WI38 (cell line): ENCODE measurements at regions not wholly inside any gene's neighbourhood (a gene's known extent, or its start where the extent isn't known, plus 50 kb on each side); places are given as distances from the start of the nearest gene placed in this dataset.

Experiments
- H3K4me3 ChIP-seq: 2 replicates; pipeline ENCODE4 v1.5.1; 2011; ENCODE audit warnings: low read depth, mild to moderate bottlenecking, control low read depth, low read length
- CTCF ChIP-seq: IDR thresholded peaks from 2 replicates; pipeline ENCODE4 v1.5.1; 2012; ENCODE audit warnings: low read depth, mild to moderate bottlenecking, control low read depth, low read length

DNA sequence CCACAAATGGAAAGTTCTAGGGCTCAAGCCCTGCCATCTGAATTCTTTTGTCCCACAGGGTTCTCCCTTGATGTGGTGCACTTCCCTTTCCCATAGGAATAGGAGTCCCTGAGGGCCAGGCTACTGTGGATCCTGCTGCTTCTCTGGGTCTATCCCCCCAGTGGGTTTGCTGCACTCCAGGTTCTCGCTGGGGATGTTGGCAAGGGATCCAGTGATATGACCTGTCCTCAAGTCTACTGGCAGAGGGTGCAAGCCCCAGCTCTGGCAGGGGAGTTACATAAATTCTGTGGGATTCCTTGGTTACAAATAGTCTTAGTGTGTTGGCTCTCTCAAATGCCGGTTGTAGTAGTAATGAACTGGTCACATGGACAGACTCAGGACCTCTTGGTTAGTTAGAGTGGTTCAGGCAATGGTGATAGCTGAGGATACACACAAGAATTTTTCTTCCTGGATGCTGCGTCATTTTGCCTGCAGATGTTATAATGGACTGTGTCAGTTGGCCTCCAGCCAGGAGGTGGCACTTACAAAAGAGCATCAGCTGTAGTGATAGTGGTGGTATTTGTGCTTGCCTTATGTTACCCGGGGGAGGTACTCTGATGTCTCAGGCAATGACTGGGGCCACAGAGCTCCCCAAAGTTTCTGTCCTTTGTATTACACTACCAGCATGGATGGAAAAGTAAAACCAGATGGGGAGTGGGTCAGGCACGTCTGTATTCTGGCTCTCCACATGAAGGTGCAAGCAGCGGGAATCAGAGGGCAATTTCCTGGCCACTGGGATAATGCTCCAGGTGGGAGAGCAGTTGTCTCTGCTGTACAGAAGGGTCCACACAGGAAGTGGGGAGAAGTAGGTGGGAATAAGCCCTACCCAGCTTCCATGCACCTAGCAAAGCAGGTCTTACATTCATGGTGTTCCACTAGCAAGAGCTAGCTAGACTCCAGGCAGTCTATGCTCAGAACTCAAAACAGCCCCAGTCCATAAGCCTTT, 267.9 kb downstream of the SOX11 start:
- H3K4me3 ChIP-seq: no peak overlapping the region
- no peak for TF ChIP-seq CTCF

DNA sequence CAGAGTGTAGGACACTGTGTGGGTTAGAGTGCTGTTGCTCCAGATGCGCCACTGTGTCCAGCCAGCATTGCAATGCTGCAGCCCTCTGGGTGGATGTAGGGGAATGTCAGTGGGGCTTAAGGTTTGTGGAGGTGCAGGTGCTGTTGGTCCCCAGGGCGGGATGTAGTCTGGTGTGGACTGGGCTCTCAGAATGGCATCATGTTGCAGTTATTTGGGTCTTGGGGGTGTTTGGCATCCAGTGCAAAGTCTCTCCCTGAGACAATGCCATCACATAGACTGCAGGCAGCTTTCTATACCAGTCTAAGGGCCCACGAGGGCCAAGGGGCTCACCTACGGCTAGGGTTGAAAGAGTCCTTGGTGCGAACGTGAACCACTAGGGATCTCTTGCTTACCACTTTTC, 275.3 kb downstream of the SOX11 start:
- TF ChIP-seq CTCF: no peak
- H3K4me3 ChIP-seq: no peak overlapping the region

GRCh38 chr2:5969303-5969702, 277.1 kb downstream of the SOX11 start:
- no peak for TF ChIP-seq CTCF

DNA sequence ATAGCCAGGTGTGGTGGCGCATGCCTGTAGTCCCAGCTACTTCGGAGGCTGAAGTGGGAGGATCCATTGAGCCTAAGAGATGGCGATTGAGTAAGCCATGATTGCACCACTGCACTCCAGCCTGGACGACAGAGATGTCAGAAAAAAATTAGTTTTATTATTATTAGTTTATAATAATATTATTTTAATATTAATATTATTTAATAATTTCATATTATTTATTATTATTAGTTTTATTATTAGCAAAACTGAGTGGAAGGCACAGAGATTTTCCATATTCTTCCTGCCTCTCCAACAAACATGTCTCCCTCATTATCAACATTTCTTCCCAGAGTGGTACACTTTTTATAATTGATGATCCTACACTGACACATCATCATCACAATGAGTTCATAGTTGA, 278.2 kb downstream of the SOX11 start:
- TF ChIP-seq CTCF: no peak
- no peak overlapping the region for H3K4me3 ChIP-seq

More at GRCh38 chr2:5969303-5969702, 277.1 kb downstream of the SOX11 start:
- no peak overlapping the region for H3K4me3 ChIP-seq

DNA sequence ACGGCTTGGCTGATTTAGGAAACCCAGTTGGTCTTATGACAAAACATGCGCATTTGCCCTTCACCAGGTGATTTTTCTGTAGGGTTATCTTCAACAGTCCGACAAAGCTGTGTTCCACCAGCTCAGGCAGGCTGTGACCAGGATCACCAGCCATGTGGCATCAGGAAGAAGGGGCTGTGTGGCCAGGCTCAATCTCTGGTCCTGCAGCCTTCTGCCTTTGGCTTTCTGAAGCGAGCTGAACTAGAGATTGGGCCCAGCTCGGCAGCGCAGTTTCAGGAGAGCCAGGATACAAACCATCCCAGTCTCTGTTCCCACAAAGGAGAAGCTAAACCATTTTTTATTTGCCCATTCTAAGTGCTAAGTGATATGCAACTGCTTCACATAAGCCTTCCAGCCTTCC, 282.3 kb downstream of the SOX11 start:
- no peak for TF ChIP-seq CTCF

DNA sequence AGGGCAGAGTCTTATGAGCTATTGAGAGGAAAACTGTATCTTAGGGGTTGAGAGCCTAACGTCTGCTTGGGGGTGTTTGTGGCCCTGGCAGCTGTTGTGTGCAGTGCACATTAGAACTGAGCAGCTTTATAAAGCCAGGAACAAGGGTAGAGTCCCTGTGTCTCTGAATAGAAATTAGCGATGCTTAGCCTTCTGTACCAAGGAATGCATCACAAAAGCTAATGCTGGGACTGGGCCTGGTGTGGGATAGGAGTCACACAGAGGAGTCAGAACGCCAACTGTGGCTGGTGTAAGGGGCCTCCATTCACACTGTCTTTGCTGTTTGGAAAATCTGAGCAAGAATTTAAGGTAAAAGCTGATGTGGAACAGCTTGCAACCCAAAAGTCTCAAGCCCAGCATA, 283.2 kb downstream of the SOX11 start:
- TF ChIP-seq CTCF: no peak
- no peak overlapping the region for H3K4me3 ChIP-seq

More for the DNA sequence above, 282.3 kb downstream of the SOX11 start:
- no peak overlapping the region for H3K4me3 ChIP-seq

GRCh38 chr2:5976531-5977065, 284.4 kb downstream of the SOX11 start:
- H3K4me3 ChIP-seq: no peak overlapping the region
- TF ChIP-seq CTCF: no peak
